ENCODE measurements at regions not wholly inside any gene's neighbourhood (a gene's known extent, or its start where the extent isn't known, plus 50 kb on each side); places are given as distances from the start of the nearest gene placed in this dataset.

GRCh38 chr4:176443117-176443516, 123.4 kb downstream of the SPCS3 start:
- DNase-seq (ENCODE audit: low spot score), result peak; percentile 76

GRCh38 chr4:176443646-176444409, 124.1 kb downstream of the SPCS3 start:
- no peak for DNase-seq (ENCODE audit: low spot score)

- no peak for DNase-seq (ENCODE audit: low spot score)
Measured at GRCh38 chr4:176444741-176445140, 125.0 kb downstream of the SPCS3 start.

GRCh38 chr4:176448761-176449160, 129.0 kb downstream of the SPCS3 start:
- no peak for DNase-seq (ENCODE audit: low spot score)

- no peak for DNase-seq (ENCODE audit: low spot score)
Measured at GRCh38 chr4:176451443-176451842, 131.7 kb downstream of the SPCS3 start.

- no peak for DNase-seq (ENCODE audit: low spot score)
Measured at GRCh38 chr4:176453079-176453478, 133.3 kb downstream of the SPCS3 start.

GRCh38 chr4:176453658-176454057, 133.9 kb downstream of the SPCS3 start:
- DNase-seq (ENCODE audit: low spot score), result no peak

- no peak for DNase-seq (ENCODE audit: low spot score)
Measured at GRCh38 chr4:176464748-176465147, 145.0 kb downstream of the SPCS3 start.

GRCh38 chr4:176467001-176467400, 147.2 kb downstream of the SPCS3 start:
- DNase-seq (ENCODE audit: low spot score), result peak; percentile 41

GRCh38 chr4:176469546-176469945, 149.8 kb downstream of the SPCS3 start:
- no peak for DNase-seq (ENCODE audit: low spot score)

GRCh38 chr4:176470671-176471070, 150.9 kb downstream of the SPCS3 start:
- no peak for DNase-seq (ENCODE audit: low spot score)

- DNase-seq (ENCODE audit: low spot score), result no peak
Measured at GRCh38 chr4:176475067-176475466, 155.3 kb downstream of the SPCS3 start.

- peak; percentile 18 for DNase-seq (ENCODE audit: low spot score)
Measured at GRCh38 chr4:176478076-176478475, 158.3 kb downstream of the SPCS3 start.

GRCh38 chr4:176479767-176480166, 160.0 kb downstream of the SPCS3 start:
- no peak for DNase-seq (ENCODE audit: low spot score)

GRCh38 chr4:176482972-176483371, 163.2 kb downstream of the SPCS3 start:
- DNase-seq (ENCODE audit: low spot score), result no peak

GRCh38 chr4:176484301-176484984, 164.7 kb downstream of the SPCS3 start:
- DNase-seq (ENCODE audit: low spot score), result no peak

- no peak for DNase-seq (ENCODE audit: low spot score)
Measured at GRCh38 chr4:176489001-176489400, 169.2 kb downstream of the SPCS3 start.

- DNase-seq (ENCODE audit: low spot score), result no peak
Measured at GRCh38 chr4:176492646-176493302, 173.0 kb downstream of the SPCS3 start.

GRCh38 chr4:176498617-176499256, 179.0 kb downstream of the SPCS3 start:
- peak; percentile 16 for DNase-seq (ENCODE audit: low spot score)

GRCh38 chr4:176499518-176499917, 179.8 kb downstream of the SPCS3 start:
- DNase-seq (ENCODE audit: low spot score), result peak; percentile 51

- DNase-seq (ENCODE audit: low spot score), result no peak
Measured at GRCh38 chr4:176500894-176501293, 181.1 kb downstream of the SPCS3 start.

- DNase-seq (ENCODE audit: low spot score), result no peak
Measured at GRCh38 chr4:176504118-176504517, 184.4 kb downstream of the SPCS3 start.
